ENCODE measurements at regions not wholly inside any gene's neighbourhood (a gene's known extent, or its start where the extent isn't known, plus 50 kb on each side); places are given as distances from the start of the nearest gene placed in this dataset.

- TF ChIP-seq ZHX2 (IDR thresholded peaks at IDR 0.05; ENCODE audit: low read depth) (no peak), ZHX2 (CRISPR knock-in tag; IDR thresholded peaks at IDR 0.05; ENCODE audit: borderline replicate concordance) (no peak), TEAD3 (CRISPR knock-in tag; optimal IDR thresholded peaks at IDR 0.05; ENCODE audit: borderline replicate concordance) (no peak), SALL2 (CRISPR knock-in tag; IDR thresholded peaks at IDR 0.05) (no peak), RCOR2 (CRISPR knock-in tag; IDR thresholded peaks at IDR 0.05) (no peak), ZNF274 (CRISPR knock-in tag; IDR thresholded peaks at IDR 0.05) (no peak), ATM (IDR thresholded peaks at IDR 0.05; ENCODE audit: borderline replicate concordance) (no peak), NFKBIZ (CRISPR knock-in tag; IDR thresholded peaks at IDR 0.05) (no peak), ZSCAN20 (CRISPR knock-in tag; IDR thresholded peaks at IDR 0.05; ENCODE audit: borderline replicate concordance) (no peak), PRDM4 (CRISPR knock-in tag; IDR thresholded peaks at IDR 0.05; ENCODE audit: borderline replicate concordance) (no peak), ZNF607 (CRISPR knock-in tag; IDR thresholded peaks at IDR 0.05; ENCODE audit: borderline replicate concordance) (no peak), ZEB1 (IDR thresholded peaks at IDR 0.05; ENCODE audit: insufficient replicate concordance, low read depth) (no peak), U2AF1 (optimal IDR thresholded peaks at IDR 0.05; ENCODE audit: low read depth, low read length) (no peak), ARID2 (CRISPR knock-in tag; IDR thresholded peaks at IDR 0.05; ENCODE audit: borderline replicate concordance) (no peak)
Observed at GRCh38 chr17:79443026-79443425, 167.8 kb downstream of the RBFOX3 start (continued).

Measured in HepG2 (cell line).